DMS114 treated with DMSO at 0.1 percent for 48 hours (cell line): ENCODE measurements at regions not wholly inside any gene's neighbourhood (a gene's known extent, or its start where the extent isn't known, plus 50 kb on each side); places are given as distances from the start of the nearest gene placed in this dataset.
A peak's percentile ranks its signal among the peaks of the same experiment; 100 is the strongest.
"Not testable (repeated sequence)": the region's sequence is repeated elsewhere in the genome, so short reads cannot be mapped to it uniquely, and the experiment has no call there.

ENCODE experiments used
- DNase-seq: peaks from one replicate; lab custom pipeline; 2025; ENCODE audit not compliant: unreplicated experiment; lab: John Stamatoyannopoulos, UW

DNA sequence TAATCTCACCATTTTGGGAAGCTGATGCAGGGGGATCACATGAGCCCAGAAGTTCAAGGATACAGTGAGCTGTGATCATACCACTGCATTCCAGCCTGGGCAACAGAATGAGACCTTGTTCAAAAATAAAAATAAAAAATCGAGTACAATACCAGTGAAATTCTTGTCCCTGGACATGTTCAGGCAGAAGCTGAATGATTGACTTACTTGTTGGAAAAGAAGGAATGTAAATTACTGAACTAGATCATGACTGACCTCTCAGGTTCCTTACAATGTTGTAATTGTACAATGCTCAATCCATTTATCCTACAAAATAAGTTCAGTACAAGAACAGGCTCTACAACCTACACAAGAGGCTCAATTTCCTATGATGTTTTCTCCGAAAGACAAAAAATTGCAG is 1010.4 kb downstream of the TLE1 start:
- DNase-seq = no peak

GRCh38 chr9:80673496-80673895 is 1015.9 kb downstream of the TLE1 start:
- no peak for DNase-seq

DNA sequence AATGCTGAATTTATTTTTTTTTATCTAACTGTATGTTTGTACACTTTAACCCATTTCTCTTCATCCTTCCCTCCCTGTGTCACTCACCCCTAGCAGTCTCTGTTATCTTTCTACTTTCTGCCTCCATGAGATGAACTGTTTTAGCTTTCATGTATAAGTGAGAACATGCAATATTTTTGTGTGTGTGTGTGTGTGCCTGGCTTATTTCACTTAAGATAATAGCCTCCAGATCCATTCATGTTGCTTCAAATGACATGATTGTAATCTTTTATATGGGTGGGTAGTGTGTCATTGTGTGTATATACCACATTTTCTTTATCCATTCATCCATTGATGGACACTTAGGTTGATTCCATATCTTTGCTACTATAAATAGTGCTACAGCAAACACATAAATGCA is 1023.9 kb downstream of the TLE1 start:
- DNase-seq = no peak

GRCh38 chr9:80664327-80665210 is 1024.8 kb downstream of the TLE1 start:
- no peak for DNase-seq

GRCh38 chr9:80659751-80660150 is 1029.6 kb downstream of the TLE1 start:
- DNase-seq = not testable (repeated sequence)

- no peak for DNase-seq
Measured at GRCh38 chr9:80651044-80651443, 1038.3 kb downstream of the TLE1 start.

DNA sequence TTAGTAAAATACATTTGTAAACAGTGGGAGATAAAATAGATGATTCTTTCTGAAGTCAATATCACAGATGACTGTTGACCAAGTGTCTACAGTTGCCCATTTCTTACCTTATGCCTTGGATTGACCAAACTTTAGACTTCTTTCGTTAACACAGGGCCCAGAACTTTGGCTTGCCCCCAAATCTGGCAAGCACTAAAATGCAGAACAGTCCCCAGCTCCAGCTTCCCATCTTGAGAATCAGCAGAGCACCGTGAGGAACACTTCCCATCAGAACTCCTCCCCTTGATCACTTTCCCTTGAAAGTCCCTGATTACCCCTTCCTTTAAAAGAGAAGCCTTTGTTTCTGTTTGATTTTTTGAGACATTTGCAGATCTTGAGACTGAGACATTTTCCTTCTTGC is 1039.9 kb downstream of the TLE1 start:
- DNase-seq = no peak

DNA sequence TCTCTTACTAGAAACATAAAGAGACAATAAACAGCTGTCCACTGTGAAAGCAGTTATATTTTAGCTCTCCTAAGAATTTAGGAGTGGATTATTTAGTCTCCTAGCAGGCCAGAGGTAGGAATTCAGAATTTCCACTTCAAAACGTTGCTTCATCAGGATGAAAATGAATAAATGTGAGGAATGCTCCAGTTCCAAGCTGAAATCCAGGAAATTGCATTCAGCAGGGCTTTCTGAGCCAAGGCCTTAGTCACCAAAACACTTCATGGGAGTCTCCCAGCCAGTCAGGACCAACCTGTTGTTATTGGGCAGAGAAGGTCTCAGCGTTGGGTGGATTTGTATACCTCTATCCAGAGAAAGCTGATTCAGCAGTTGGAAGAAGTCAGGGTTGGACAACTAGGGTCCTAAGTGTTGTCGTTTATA is 1040.3 kb downstream of the TLE1 start:
- no peak for DNase-seq

GRCh38 chr9:80648336-80648735 is 1041.0 kb downstream of the TLE1 start:
- DNase-seq = no peak

GRCh38 chr9:80646211-80646610 is 1043.1 kb downstream of the TLE1 start:
- DNase-seq = no peak

GRCh38 chr9:80644044-80644443 is 1045.3 kb downstream of the TLE1 start:
- DNase-seq = no peak

GRCh38 chr9:80635065-80635464 is 1054.3 kb downstream of the TLE1 start:
- no peak for DNase-seq

DNA sequence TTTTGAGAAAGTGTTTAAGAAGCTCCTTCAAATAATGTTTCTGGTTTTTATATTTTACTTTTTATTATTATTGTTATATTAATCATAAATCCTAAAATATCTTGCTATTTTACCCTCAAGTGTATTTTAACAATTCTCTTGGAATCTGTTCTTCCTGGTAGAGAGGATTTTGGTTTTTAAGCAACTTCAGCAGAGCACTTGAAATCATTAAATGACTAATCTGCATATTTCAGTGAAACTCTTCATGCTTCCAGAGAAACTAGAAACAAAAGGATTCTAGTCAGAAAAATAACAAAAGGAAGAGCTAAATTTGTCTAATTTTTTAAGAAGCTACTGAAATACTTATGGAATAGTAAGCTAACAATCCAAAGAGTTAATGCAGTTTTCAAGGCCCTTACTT is 1057.3 kb downstream of the TLE1 start:
- DNase-seq = no peak

GRCh38 chr9:80622508-80622907 is 1050.7 kb downstream of the TLE4 start:
- no peak for DNase-seq

- no peak for DNase-seq
Measured at GRCh38 chr9:80619356-80619755, 1047.6 kb downstream of the TLE4 start.

DNA sequence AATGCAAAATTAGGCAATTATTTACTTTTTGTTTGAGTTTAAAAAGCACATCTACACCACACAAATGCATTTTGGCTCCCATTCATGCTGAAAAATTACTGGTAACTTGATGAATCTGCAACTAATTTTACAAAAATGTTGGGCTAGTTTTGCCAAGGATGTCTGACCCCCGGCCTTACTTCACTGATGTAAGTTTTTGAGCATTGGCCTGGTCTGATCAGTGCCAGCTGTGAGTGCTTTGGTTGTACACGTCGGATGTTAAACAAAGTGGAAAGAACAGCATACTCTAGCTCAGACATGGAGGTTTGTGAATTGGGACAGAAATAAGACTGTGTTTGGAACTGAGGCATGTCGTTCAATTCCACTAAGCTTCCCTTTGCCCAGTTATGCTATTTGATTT is 1044.2 kb downstream of the TLE4 start:
- DNase-seq = no peak

- no peak for DNase-seq
Measured at GRCh38 chr9:80605793-80606192, 1034.0 kb downstream of the TLE4 start.

GRCh38 chr9:80605129-80605528 is 1033.4 kb downstream of the TLE4 start:
- DNase-seq = peak; percentile 0

GRCh38 chr9:80602291-80602690 is 1030.5 kb downstream of the TLE4 start:
- DNase-seq = no peak

DNA sequence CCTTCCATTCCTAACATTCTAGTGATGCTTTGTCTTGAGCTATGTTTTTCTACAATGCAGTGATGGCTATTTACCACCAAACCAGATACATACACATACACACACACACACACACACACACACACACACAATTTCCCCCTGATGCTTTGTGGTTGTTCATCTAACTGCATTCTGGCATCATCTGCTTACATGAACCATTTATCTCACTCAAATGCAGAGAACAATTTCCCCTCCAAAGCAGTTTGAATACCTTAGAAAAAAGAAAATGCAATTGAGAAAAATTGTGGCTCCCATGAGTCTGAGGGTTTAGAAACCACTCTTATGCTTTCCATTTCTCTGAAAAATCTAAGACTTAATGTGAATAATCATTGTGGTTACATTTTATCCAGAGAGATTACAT is 1024.8 kb downstream of the TLE4 start:
- no peak for DNase-seq

DNA sequence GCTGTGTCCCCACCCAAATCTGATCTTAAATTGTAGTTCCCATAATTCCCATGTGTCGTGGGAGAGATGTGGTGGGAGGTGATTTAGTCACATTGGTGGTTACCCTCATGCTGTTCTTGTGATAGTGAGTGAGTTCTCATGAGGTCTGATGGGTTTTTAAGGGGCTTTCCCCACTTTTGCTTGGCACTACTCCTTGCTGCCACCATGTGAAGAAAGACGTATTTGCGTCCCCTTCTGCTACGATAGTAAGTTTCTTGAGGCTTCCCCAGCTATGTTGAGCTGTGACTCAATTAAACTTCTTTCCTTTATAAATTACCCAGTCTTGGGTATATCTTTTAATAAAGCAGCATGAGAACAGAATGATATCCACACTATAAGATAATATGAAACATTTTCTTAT is 1023.4 kb downstream of the TLE4 start:
- no peak for DNase-seq

DNA sequence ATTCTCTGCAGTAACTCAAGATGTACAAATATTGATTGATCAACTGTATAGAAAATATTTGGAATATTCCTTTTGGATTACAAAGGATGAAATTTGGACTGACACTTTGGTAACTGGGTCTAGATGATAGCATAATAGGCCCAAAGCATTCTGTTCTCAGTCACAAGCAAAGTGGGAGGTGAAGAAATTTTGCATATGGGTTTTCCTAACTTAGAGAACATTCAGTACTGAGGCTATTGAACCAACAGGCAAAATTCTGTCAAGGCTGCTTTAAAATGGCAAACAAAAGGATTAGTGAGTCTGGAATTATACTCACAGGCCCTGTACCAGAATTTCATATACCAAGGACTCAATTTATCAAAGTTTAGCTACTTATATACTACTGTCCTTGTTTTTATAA is 1020.6 kb downstream of the TLE4 start:
- DNase-seq = no peak

GRCh38 chr9:80586786-80587330 is 1015.1 kb downstream of the TLE4 start:
- DNase-seq = no peak
